ENCODE measurements at regions not wholly inside any gene's neighbourhood (a gene's known extent, or its start where the extent isn't known, plus 50 kb on each side); places are given as distances from the start of the nearest gene placed in this dataset.
A peak's percentile ranks its signal among the peaks of the same experiment; 100 is the strongest.

DNA sequence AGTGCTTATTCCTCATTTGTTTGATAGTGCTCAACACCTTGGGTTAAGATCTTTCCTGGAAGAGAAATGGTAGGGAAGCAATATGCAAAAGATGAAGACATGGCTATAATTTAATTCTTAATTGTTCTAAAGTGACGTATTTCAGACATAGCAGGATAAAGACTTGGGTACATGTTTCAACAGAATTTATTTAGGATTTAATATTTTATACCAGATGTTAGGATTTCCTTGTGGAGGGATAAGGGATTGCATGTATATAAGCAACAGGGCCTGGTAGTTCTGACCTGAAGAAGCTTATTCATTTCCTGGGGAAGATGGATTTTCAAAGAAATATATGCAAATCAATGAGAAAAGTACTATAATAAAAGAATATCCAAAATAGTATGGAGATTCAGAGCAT is 163.8 kb downstream of the FAT3 start:
- no peaks in the 10 kb centered on the region for H3K27me3 Mint-ChIP-seq (ENCODE audit: low read depth)
- TF ChIP-seq, protein P1, sequence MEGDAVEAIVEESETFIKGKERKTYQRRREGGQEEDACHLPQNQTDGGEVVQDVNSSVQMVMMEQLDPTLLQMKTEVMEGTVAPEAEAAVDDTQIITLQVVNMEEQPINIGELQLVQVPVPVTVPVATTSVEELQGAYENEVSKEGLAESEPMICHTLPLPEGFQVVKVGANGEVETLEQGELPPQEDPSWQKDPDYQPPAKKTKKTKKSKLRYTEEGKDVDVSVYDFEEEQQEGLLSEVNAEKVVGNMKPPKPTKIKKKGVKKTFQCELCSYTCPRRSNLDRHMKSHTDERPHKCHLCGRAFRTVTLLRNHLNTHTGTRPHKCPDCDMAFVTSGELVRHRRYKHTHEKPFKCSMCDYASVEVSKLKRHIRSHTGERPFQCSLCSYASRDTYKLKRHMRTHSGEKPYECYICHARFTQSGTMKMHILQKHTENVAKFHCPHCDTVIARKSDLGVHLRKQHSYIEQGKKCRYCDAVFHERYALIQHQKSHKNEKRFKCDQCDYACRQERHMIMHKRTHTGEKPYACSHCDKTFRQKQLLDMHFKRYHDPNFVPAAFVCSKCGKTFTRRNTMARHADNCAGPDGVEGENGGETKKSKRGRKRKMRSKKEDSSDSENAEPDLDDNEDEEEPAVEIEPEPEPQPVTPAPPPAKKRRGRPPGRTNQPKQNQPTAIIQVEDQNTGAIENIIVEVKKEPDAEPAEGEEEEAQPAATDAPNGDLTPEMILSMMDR (conservative IDR thresholded peaks at IDR 0.05): peak; percentile 63
- Histone ChIP-seq H3K9me3 (ENCODE audit: control insufficient read depth, low read depth, low read length) (no peaks in the 10 kb centered on the region), H3T11ph (ENCODE audit: low read length) (no peak overlapping the region), H3K56ac (ENCODE audit: insufficient read length, low read depth, low read length) (no peak overlapping the region), H2AK5ac (ENCODE audit: insufficient read length, low read length) (no peak overlapping the region), H2BK20ac (ENCODE audit: low read depth, low read length, poor library complexity, severe bottlenecking) (no peak overlapping the region), H3K27ac (ENCODE audit: insufficient read length, low read depth, low read length) (no peak overlapping the region), H3K14ac (ENCODE audit: insufficient read depth, low read length) (no peak overlapping the region), H3K23ac (ENCODE audit: insufficient read length, low read depth, low read length) (no peak overlapping the region), H3K23me2 (ENCODE audit: insufficient read length, low read depth, low read length, poor library complexity, severe bottlenecking) (no peaks in the 10 kb centered on the region), H2AFZ (ENCODE audit: low read length) (no peak overlapping the region), H4K5ac (ENCODE audit: insufficient read length, low read depth, low read length) (no peak overlapping the region), H3K9ac (ENCODE audit: extremely low read depth, insufficient read length, low read length) (no peak overlapping the region), H3K27me3 (ENCODE audit: insufficient read depth, low read length) (no peaks in the 10 kb centered on the region), H4K8ac (replicated peaks; ENCODE audit: insufficient read length, low read depth, low read length) (no peak overlapping the region), H2BK120ac (ENCODE audit: low read depth, low read length, poor library complexity, severe bottlenecking) (no peak overlapping the region), H2BK12ac (ENCODE audit: insufficient read length, low read depth, low read length) (no peak overlapping the region), H3K4me1 (ENCODE audit: insufficient read depth, low read length) (peaks cover 7% of the 10 kb centered on the region; the same call in 1 of the 2 replicates), H3K4ac (ENCODE audit: low read depth, low read length) (no peak overlapping the region), H3K79me1 (ENCODE audit: insufficient read depth, low read depth, low read length, poor library complexity, severe bottlenecking) (no peaks in the 10 kb centered on the region), H2BK15ac (ENCODE audit: low read depth, low read length) (no peak overlapping the region), H3K4me2 (ENCODE audit: insufficient read depth, insufficient read length, low read length) (no peak overlapping the region), H2BK5ac (ENCODE audit: insufficient read length, low read length) (no peak overlapping the region), H3K18ac (ENCODE audit: insufficient read length, low read depth, low read length) (no peak overlapping the region), H4K91ac (ENCODE audit: insufficient read length, low read depth, low read length) (no peak overlapping the region), H4K20me1 (ENCODE audit: control insufficient read depth, insufficient read depth, insufficient read length) (no peaks in the 10 kb centered on the region), H3K79me2 (ENCODE audit: insufficient read depth, low read length) (peaks cover 15% of the 10 kb centered on the region; the same call in 1 of the 2 replicates)
- no peak for DNase-seq
- H3K9me3 Mint-ChIP-seq: no peaks in the 10 kb centered on the region
- no peak overlapping the region for H3K4me3 Mint-ChIP-seq
- H3K36me3 Mint-ChIP-seq (ENCODE audit: insufficient read depth in 1 of 3, low read depth in 3 of 3): no peaks in the 10 kb centered on the region
- H3K27ac Mint-ChIP-seq: no peak overlapping the region
- WGBS (ENCODE audit: extremely low coverage, insufficient read length, low lambda C conversion rate): no CpG with 5 or more reads among the region's 1 CpG
- H3K4me1 Mint-ChIP-seq: peaks cover 24 to 32% of the 10 kb centered on the region in 2 experiments
